ENCODE measurements at regions not wholly inside any gene's neighbourhood (a gene's known extent, or its start where the extent isn't known, plus 50 kb on each side); places are given as distances from the start of the nearest gene placed in this dataset.

DNA sequence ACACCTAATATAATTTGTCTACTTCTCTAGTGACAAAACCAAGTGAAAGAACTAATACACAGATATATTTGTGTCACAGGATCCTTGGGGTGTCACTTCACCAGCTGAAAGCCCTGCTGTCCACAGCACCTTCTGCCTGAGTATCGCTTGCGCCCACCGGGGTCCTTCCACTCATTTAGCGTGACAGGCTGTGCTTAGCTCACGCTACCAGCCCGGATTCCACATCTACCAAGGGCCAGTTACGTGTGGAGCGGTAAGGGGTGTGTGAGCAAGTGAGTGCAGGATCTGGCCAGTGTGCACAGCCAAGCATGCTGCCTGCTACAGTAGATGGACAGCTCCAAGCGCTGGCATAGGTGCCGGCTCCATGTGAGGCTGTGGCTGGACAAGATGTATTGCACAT, 810.9 kb downstream of the NSUN3 start:
- Mint-ChIP-seq H3K4me3 (no peak overlapping the region), H3K27ac (no peak overlapping the region), H3K36me3 (ENCODE audit: low read depth) (peaks cover 6% of the 10 kb centered on the region; the same call in 1 of the 2 replicates), H3K27me3 (ENCODE audit: insufficient read depth) (no peaks in the 10 kb centered on the region; the same call in 1 of the 2 replicates), H3K9me3 (peaks cover 29% of the 10 kb centered on the region), H3K4me1 (ENCODE audit: low read depth) (no peaks in the 10 kb centered on the region)
- no peak for TF ChIP-seq CTCF (IDR thresholded peaks at IDR 0.05)
- DNase-seq: no peak

DNA sequence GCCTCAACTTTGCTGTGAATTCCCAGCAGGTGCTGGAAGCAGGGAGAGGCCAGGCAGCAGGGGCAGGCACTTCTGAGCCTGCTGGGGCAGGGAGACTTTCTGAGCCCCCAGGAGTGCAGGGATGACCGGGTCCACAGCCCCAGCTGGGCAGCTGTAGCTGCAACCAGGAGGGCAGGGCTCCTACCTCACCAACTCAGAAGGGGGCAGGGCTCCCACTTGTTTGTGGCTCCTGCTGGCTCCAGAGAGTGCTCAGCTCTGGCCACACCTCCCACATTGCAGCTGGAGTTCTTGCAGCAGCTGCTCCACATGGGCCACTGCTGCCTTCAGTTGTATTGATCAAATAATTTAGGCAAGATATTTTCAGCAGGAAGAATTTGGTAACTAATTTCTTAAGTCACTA, 812.3 kb downstream of the NSUN3 start:
- Mint-ChIP-seq H3K36me3 (ENCODE audit: low read depth) (peaks cover 6% of the 10 kb centered on the region; the same call in 1 of the 2 replicates), H3K9me3 (peaks cover 40% of the 10 kb centered on the region), H3K27ac (no peak overlapping the region), H3K4me3 (no peak overlapping the region), H3K27me3 (ENCODE audit: insufficient read depth) (no peaks in the 10 kb centered on the region; the same call in 1 of the 2 replicates), H3K4me1 (ENCODE audit: low read depth) (no peaks in the 10 kb centered on the region)
- no peak for DNase-seq
- TF ChIP-seq CTCF (IDR thresholded peaks at IDR 0.05): no peak

DNA sequence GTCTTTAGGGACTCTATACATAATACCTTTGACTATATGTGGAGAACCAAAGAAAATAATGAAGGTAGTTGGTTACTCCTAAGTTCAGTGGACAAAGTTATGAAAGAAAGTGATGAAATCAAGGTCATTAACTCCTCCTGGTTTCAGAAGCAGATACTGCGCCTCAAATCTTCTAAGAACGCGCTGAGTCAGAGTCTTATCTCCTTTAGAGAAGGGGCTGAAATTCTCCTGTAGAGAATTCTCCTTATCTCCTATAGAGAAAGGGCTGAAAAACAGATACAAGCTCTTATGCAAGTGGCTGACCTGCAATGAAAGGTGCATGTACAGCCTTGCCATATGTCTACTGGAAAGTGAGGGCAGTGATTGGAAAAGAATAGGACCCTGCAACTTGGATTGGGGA, 824.2 kb downstream of the NSUN3 start:
- H3K4me1 Mint-ChIP-seq (ENCODE audit: low read depth): no peaks in the 10 kb centered on the region
- H3K36me3 Mint-ChIP-seq (ENCODE audit: low read depth): no peaks in the 10 kb centered on the region
- no peak overlapping the region for H3K4me3 Mint-ChIP-seq
- H3K27me3 Mint-ChIP-seq (ENCODE audit: insufficient read depth): no peaks in the 10 kb centered on the region
- DNase-seq: no peak
- TF ChIP-seq CTCF (IDR thresholded peaks at IDR 0.05): no peak
- peaks cover 31% of the 10 kb centered on the region for H3K9me3 Mint-ChIP-seq
- H3K27ac Mint-ChIP-seq: no peak overlapping the region

DNA sequence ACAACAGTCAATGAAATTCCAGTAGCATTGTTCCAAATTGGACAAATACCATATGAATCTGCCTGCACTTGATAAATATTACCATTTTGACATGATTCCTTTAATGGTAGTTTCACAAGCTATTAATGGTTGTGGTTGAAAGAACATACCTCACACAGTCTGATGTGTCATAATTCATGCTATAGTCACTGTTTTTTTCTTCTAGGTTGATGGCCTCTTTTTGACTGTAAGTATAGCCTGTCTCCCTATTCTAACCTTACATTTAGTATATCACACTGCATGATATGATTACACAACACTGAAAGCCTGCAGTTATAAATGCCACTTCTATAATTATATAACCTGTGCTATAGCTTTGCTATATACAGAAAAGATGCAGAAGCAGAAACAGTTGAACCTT, 834.1 kb downstream of the NSUN3 start:
- H3K27me3 Mint-ChIP-seq (ENCODE audit: insufficient read depth): no peaks in the 10 kb centered on the region; the same call in 1 of the 2 replicates
- H3K36me3 Mint-ChIP-seq (ENCODE audit: low read depth): no peaks in the 10 kb centered on the region
- H3K27ac Mint-ChIP-seq: no peak overlapping the region
- H3K4me3 Mint-ChIP-seq: no peak overlapping the region
- H3K9me3 Mint-ChIP-seq: peaks cover 11% of the 10 kb centered on the region
- DNase-seq: no peak
- no peaks in the 10 kb centered on the region for H3K4me1 Mint-ChIP-seq (ENCODE audit: low read depth)
- no peak for TF ChIP-seq CTCF (IDR thresholded peaks at IDR 0.05)

GRCh38 chr3:94904156-94904674, 841.4 kb downstream of the NSUN3 start:
- no peak overlapping the region for H3K4me3 Mint-ChIP-seq
- H3K27ac Mint-ChIP-seq: no peak overlapping the region
- peaks cover 24% of the 10 kb centered on the region for H3K9me3 Mint-ChIP-seq
- H3K27me3 Mint-ChIP-seq (ENCODE audit: insufficient read depth): no peaks in the 10 kb centered on the region
- H3K4me1 Mint-ChIP-seq (ENCODE audit: low read depth): no peaks in the 10 kb centered on the region
- H3K36me3 Mint-ChIP-seq (ENCODE audit: low read depth): no peaks in the 10 kb centered on the region; the same call in 1 of the 2 replicates
- DNase-seq: no peak
- TF ChIP-seq CTCF (IDR thresholded peaks at IDR 0.05): no peak

DNA sequence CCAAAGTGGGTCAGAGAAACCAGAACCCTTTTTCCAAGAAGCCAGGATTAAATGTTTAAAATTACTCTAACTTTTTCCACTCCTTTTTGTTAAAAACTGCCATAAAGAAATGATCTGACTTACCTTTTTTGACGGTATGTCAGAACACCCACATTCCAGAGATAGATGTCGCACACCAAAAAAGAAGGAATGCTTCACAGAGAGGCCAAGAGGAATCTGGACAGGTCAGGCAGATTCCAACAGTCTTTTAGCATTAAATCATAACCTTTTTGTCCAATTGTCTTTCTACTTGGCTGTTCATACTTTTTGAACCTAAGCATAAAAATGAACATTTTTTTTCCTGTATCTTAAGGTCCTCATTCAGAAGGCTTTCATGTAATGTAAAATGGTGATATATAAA, 846.9 kb downstream of the NSUN3 start:
- H3K9me3 Mint-ChIP-seq: peaks cover 20% of the 10 kb centered on the region; the same call in 1 of the 2 replicates
- DNase-seq: no peak
- TF ChIP-seq CTCF (IDR thresholded peaks at IDR 0.05): no peak
- H3K4me3 Mint-ChIP-seq: no peak overlapping the region
- H3K27ac Mint-ChIP-seq: no peak overlapping the region
- no peaks in the 10 kb centered on the region for H3K27me3 Mint-ChIP-seq (ENCODE audit: insufficient read depth)
- H3K4me1 Mint-ChIP-seq (ENCODE audit: low read depth): no peaks in the 10 kb centered on the region
- no peaks in the 10 kb centered on the region for H3K36me3 Mint-ChIP-seq (ENCODE audit: low read depth)

All from HFFc6 (cell line).